ENCODE measurements at regions not wholly inside any gene's neighbourhood (a gene's known extent, or its start where the extent isn't known, plus 50 kb on each side); places are given as distances from the start of the nearest gene placed in this dataset.

GRCh38 chr6:21749754-21750153 lies 156.2 kb downstream of the SOX4 start:
- no peak overlapping the region for H3K4me3 ChIP-seq (ENCODE audit: low read depth in 2 of 2, low read length in 1 of 2)
- peaks cover 31 to 39% of the 10 kb centered on the region in 2 experiments for H3K4me1 ChIP-seq (ENCODE audit: control insufficient read depth in 1 of 2, insufficient read depth in 2 of 2, low read depth in 1 of 2, low read length in 1 of 2)
- H2AFZ ChIP-seq (ENCODE audit: low read depth) = no peak overlapping the region
- H3K79me2 ChIP-seq (ENCODE audit: insufficient read depth) = peaks cover 70% of the 10 kb centered on the region
- H3K27ac ChIP-seq (ENCODE audit: low read depth in 2 of 2, low read length in 1 of 2) = peak overlapping the region in 1 of 2 experiments; percentile 82; a peak in 2 of 4 replicates
- no peaks in the 10 kb centered on the region; the same call in 1 of the 2 replicates for H4K20me1 ChIP-seq (ENCODE audit: insufficient read depth)
- WGBS (ENCODE audit: low lambda C conversion rate) = 79% methylated on average over 2 of the region's 2 CpGs
- H3F3A ChIP-seq (replicated peaks; ENCODE audit: insufficient read depth) = peaks cover 3% of the 10 kb centered on the region
- H3K9me3 ChIP-seq = no peaks in the 10 kb centered on the region
- no peak overlapping the region for H3K4me2 ChIP-seq
- no peaks in the 10 kb centered on the region for H3K36me3 ChIP-seq (replicated peaks in 1 of 2; ENCODE audit: control insufficient read depth in 1 of 2, insufficient read depth in 2 of 2, low read length in 1 of 2)
- no peak overlapping the region for H3K9ac ChIP-seq
- H3K9me2 ChIP-seq = no peaks in the 10 kb centered on the region
- TF ChIP-seq GATA2 (CRISPR knock-in tag; IDR thresholded peaks at IDR 0.05) (peak; percentile 43; the same call in 1 of the 2 replicates), TEAD4 (IDR thresholded peaks at IDR 0.05; ENCODE audit: borderline replicate concordance, insufficient read depth) (no peak), EP300 (IDR thresholded peaks at IDR 0.05; ENCODE audit: borderline replicate concordance in 1 of 2, low read depth in 1 of 2, low read length in 1 of 2) (peak in 1 of 2 experiments; percentile 51; a peak in 1 of 4 replicates)
- ChIA-PET POLR2A (interaction anchor here (1.1 kb wide), 1 partner anchor 155 kb away, joined by 4 read pairs; no protein-coding TSS in a partner anchor), CTCF (interaction anchor here (0.9 kb wide), 1 partner anchor 26 kb away, joined by 3 read pairs; no protein-coding TSS in a partner anchor)
- no peaks in the 10 kb centered on the region for H3K27me3 ChIP-seq (ENCODE audit: insufficient read depth)
- DNase-seq = peak; percentile 44

- no peaks in the 10 kb centered on the region; the same call in 1 of the 2 replicates for H4K20me1 ChIP-seq (ENCODE audit: insufficient read depth)
- POLR2A ChIA-PET = interaction anchor here (1.1 kb wide), 1 partner anchor 156 kb away, joined by 4 read pairs; no protein-coding TSS in a partner anchor
- H3K4me2 ChIP-seq = no peak overlapping the region
- DNase-seq = peak; percentile 58
- peaks cover 71% of the 10 kb centered on the region for H3K79me2 ChIP-seq (ENCODE audit: insufficient read depth)
- no peak for TF ChIP-seq POLR2AphosphoS5 (IDR thresholded peaks at IDR 0.05; ENCODE audit: low read depth, low read length)
- TF ChIP-seq GATA2 (CRISPR knock-in tag; IDR thresholded peaks at IDR 0.05) = peak; percentile 66
- 0 out of 2 replicates have a peak, but pooled peaks have one; percentile 35 for TF ChIP-seq FOXJ3 (CRISPR knock-in tag; IDR thresholded peaks at IDR 0.05)
- TF ChIP-seq RXRA (IDR thresholded peaks at IDR 0.05; ENCODE audit: borderline replicate concordance, low read depth) = no peak
- TF ChIP-seq EP300 (IDR thresholded peaks at IDR 0.05; ENCODE audit: borderline replicate concordance in 1 of 2, low read depth in 1 of 2, low read length in 1 of 2) = peak in 1 of 2 experiments; percentile 82; a peak in 1 of 4 replicates
- peak; percentile 8; the same call in 1 of the 2 replicates for TF ChIP-seq RAD21 (IDR thresholded peaks at IDR 0.05; ENCODE audit: low read length)
- peak; percentile 71; the same call in 1 of the 2 replicates for TF ChIP-seq RCOR1 (IDR thresholded peaks at IDR 0.05; ENCODE audit: low read length)
- H3K9me3 ChIP-seq = no peaks in the 10 kb centered on the region
- H3F3A ChIP-seq (replicated peaks; ENCODE audit: insufficient read depth) = peaks cover 3% of the 10 kb centered on the region
- H3K4me3 ChIP-seq (ENCODE audit: low read depth in 2 of 2, low read length in 1 of 2) = no peak overlapping the region
- 46% methylated on average over 1 of the region's 1 CpG for WGBS (ENCODE audit: low lambda C conversion rate)
- peak overlapping the region in 1 of 2 experiments; percentile 82; a peak in 2 of 4 replicates for H3K27ac ChIP-seq (ENCODE audit: low read depth in 2 of 2, low read length in 1 of 2)
- no peak overlapping the region for H2AFZ ChIP-seq (ENCODE audit: low read depth)
- H3K4me1 ChIP-seq (ENCODE audit: control insufficient read depth in 1 of 2, insufficient read depth in 2 of 2, low read depth in 1 of 2, low read length in 1 of 2) = peaks cover 31 to 39% of the 10 kb centered on the region in 2 experiments
- H3K9ac ChIP-seq = no peak overlapping the region
- no peaks in the 10 kb centered on the region for H3K9me2 ChIP-seq
- CTCF ChIA-PET = interaction anchor here (0.7 kb wide), 1 partner anchor 24 kb away, joined by 3 read pairs; no protein-coding TSS in a partner anchor
- no peaks in the 10 kb centered on the region for H3K27me3 ChIP-seq (ENCODE audit: insufficient read depth)
- no peaks in the 10 kb centered on the region for H3K36me3 ChIP-seq (replicated peaks in 1 of 2; ENCODE audit: control insufficient read depth in 1 of 2, insufficient read depth in 2 of 2, low read length in 1 of 2)
Measured at GRCh38 chr6:21750575-21750974, 157.0 kb downstream of the SOX4 start.

DNA sequence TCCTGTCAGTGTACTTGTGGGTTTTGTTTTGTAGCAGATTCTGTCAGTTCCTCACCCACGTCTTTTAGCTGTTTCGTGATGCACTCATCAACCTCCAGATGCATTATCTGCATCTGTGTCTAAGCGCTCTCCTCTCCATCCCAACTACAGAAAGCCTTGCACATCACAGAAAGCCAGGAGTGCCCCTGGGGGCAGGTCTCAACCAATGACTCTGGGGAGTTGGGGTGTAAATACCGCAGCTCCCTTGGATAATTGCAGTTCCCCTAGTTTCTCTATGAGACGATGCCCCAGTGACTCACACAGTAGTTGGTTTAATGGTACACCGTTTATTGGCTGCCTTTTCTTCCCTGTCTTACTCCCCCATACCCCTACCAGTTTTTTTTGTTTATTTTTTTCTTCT lies 158.1 kb downstream of the SOX4 start:
- peaks cover 3% of the 10 kb centered on the region for H3F3A ChIP-seq (replicated peaks; ENCODE audit: insufficient read depth)
- CTCF ChIA-PET = interaction anchor here (0.7 to 0.9 kb wide), 2 partner anchors 9 to 1908 kb away, joined by 3 read pairs; no protein-coding TSS in a partner anchor
- H3K9me3 ChIP-seq = no peaks in the 10 kb centered on the region
- H3K4me3 ChIP-seq (ENCODE audit: low read depth in 2 of 2, low read length in 1 of 2) = no peak overlapping the region
- H3K79me2 ChIP-seq (ENCODE audit: insufficient read depth) = peaks cover 72% of the 10 kb centered on the region
- H3K9me2 ChIP-seq = no peaks in the 10 kb centered on the region
- POLR2A ChIA-PET = no interaction called here
- no peak for TF ChIP-seq GABPA (IDR thresholded peaks at IDR 0.05; ENCODE audit: low read depth)
- H3K36me3 ChIP-seq (replicated peaks in 1 of 2; ENCODE audit: control insufficient read depth in 1 of 2, insufficient read depth in 2 of 2, low read length in 1 of 2) = no peaks in the 10 kb centered on the region
- no peak for DNase-seq
- no peak overlapping the region for H3K4me2 ChIP-seq
- H2AFZ ChIP-seq (ENCODE audit: low read depth) = no peak overlapping the region
- H3K4me1 ChIP-seq (ENCODE audit: control insufficient read depth in 1 of 2, insufficient read depth in 2 of 2, low read depth in 1 of 2, low read length in 1 of 2) = peaks cover 31 to 39% of the 10 kb centered on the region in 2 experiments
- no peaks in the 10 kb centered on the region; the same call in 1 of the 2 replicates for H4K20me1 ChIP-seq (ENCODE audit: insufficient read depth)
- no peaks in the 10 kb centered on the region for H3K27me3 ChIP-seq (ENCODE audit: insufficient read depth)
- no peak overlapping the region for H3K9ac ChIP-seq
- peak overlapping the region in 1 of 2 experiments; percentile 22; a peak in 2 of 4 replicates for H3K27ac ChIP-seq (ENCODE audit: low read depth in 2 of 2, low read length in 1 of 2)
- WGBS (ENCODE audit: low lambda C conversion rate) = 81% methylated on average over 6 of the region's 6 CpGs
